Cerebellar cortex (tissue), 1 donor: ENCODE measurements at regions not wholly inside any gene's neighbourhood (a gene's known extent, or its start where the extent isn't known, plus 50 kb on each side); places are given as distances from the start of the nearest gene placed in this dataset.
"Not testable (repeated sequence)": the region's sequence is repeated elsewhere in the genome, so short reads cannot be mapped to it uniquely, and the experiment has no call there.

Experiments
- DNase-seq: peaks from one replicate; pipeline ENCODE4 v3.0.0-alpha.2; 2015; ENCODE audit warnings: low spot score

- no peak for DNase-seq
Observed at GRCh38 chr2:42973726-42974125, 181.3 kb upstream of the HAAO start.

DNA sequence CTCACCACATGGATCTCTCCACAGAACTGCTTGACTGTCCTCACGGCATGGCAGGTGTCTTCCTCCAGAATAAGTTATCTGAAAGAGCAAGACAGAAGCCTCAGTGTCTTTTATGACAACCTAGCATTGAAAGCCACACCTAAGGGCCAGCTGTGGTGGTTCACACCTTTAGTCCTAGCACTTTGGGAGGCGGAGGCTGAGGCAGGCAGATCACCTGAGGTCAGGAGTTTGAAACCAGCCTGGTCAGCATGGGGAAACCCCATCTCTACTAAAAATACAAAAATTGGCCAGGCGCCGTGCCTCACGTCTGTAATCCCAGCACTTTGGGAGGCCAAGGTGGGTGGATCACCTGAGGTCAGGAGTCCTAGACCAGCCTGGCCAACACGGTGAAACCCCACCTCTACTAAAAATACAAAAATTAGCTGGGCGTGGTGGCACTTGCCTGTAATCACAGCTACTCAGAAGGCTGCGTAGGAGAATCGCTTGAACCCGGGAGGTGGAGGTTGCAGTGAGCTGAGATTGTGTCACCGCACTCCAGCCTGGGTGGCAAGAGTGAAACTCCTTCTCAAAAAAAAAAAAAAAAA, 180.6 kb upstream of the HAAO start:
- not testable (repeated sequence) for DNase-seq

GRCh38 chr2:42971947-42972736, 179.8 kb upstream of the HAAO start:
- no peak for DNase-seq

- no peak for DNase-seq
Observed at GRCh38 chr2:42971381-42971780, 179.0 kb upstream of the HAAO start.

DNA sequence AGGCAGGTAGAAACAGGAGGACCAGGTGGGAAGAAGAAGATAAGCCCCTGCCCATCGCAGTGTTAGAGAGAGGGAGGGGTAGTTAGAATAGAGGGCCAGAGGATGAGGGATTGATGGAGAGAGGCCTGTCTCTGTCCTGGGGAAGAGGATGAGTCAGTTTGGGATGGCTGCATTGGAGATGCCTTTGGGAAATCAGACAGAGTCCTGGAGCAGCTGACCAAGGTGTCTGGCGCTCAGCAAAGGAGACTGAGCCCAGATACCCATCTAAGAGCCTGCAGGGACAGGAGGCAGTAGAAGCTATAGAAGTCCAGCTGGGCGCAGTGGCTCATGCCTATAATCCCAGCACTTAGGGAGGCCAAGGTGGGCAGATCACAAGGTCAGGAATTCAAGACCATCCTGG, 177.8 kb upstream of the HAAO start:
- no peak for DNase-seq

DNA sequence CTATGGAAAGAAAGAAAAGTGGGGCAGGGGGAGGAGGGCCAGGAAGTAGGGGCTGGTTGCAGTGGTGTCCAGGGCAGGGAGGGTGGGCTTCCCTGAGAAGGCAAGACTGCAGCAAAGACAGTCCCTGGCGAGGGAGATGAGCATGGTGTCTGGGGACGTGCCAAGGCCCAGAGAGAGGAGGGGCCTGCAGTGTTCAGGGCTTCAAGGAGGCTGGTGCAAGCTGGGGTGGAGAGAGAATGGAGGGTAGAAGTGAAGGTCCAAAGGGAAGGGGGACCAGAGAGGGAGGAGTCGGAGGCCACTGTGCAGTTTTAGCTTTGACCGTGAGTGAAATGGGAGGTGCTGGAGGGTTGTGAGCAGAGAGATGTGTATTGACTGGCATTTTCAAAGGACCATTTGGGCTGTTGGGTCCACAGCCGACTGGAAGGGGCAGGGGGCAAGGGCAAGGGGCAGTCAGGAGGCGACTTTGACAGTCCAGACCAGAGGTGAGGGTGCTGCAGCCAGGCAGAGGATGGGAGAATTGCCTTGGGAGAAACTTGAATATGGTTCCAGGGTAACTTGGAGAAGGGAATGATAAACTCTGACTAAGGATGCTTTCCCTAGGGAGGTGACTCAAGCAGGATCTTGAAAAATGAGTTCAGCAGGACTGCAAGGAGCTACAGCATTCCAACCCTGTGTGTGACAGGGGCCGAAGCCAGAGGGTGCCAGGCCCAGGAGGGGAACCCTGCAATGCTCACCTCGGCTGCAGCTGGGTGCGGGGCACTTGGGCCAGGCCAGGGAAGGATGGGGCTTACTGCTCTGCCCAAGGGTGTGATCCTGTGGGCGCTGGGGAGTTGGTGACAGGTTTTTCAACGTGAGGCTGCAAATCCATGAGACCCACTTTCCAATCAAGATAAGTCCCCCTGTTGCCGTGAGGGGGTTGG, 177.1 kb upstream of the HAAO start:
- DNase-seq: no peak

DNA sequence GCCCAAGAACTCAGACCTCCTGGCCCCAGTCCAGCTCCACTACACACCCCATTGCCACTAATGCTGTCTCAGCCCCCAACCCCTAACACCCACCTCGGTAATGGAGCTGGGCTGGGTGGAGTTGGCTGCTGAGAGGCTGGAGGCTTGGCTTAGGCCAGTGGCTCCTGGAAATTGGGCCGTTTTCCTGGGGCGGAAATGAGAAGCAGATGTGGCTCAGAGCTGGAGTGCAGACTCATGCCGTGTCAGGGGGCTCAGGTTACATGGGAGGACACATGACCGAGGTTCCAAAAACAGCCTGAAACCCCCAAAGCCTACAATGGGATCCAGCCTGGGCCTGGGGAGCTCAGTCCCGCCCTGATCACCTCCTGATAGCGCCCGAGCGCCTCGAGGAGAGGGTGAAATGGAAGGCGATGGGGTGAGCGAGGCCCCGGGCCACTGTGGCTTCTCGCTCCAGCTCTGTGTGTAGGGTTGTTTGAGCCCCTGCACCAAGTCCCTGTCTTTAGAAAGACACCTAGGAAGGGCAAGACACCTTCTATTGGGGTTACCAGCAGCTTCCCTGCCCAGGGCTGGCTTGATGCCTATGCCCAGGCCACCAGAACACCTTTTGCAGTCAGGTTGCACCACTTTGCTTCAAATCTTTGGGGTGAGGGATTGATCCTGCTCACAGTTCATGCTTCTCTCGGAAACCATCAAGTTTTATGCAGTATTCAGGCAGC, 175.7 kb upstream of the HAAO start:
- DNase-seq: no peak

GRCh38 chr2:42965910-42966309, 173.5 kb upstream of the HAAO start:
- DNase-seq: no peak

DNA sequence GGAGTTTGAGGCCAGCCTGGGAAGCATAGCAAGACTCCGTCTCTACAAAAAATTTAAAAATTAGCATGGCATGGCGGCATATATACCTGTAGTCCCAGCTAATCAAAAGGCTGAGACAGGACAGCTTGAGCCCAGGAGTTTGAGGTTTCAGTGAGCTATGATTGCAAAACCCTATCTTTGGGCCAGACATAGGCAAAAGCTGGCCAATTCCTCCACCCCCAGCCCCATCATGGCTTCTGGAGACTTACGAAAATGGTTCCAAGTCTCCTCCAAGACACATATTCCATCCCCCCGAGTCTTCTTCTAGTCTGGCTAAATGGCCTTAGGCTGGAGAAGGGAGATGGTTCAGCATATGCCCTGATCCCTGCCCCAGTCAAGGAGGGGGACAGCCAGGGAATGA, 172.8 kb upstream of the HAAO start:
- no peak for DNase-seq

DNA sequence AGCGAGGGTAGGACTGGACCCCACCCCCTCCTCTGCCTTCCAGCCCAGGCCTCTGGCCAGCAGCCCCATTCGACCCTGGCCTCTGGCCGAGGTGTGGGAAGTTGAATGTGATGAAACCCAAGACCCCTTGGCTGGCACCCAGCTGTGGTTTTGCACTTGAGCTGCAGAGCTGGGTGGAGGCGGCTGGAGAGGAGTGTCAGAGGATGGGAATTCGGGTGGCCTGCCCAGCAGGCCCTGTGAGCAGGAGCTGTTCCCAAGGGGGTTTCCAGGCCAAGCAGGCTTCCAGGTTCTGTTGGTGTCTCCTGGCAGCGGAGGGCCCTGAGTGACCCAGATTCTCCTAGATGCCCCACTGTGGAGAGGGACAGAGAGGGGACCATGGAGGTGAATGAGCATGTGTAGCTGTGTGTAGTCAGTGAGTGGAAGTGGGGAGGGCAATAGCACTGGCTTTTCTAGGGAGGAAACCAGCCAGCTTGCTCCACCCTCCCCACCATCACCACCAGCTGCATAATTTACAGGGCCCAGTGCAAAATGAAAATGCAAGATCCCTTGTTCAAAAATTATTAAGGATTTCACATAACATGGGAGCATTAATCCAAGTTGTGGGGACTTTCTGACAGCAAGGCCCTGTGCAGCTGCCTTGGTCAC, 172.2 kb upstream of the HAAO start:
- DNase-seq: no peak

DNA sequence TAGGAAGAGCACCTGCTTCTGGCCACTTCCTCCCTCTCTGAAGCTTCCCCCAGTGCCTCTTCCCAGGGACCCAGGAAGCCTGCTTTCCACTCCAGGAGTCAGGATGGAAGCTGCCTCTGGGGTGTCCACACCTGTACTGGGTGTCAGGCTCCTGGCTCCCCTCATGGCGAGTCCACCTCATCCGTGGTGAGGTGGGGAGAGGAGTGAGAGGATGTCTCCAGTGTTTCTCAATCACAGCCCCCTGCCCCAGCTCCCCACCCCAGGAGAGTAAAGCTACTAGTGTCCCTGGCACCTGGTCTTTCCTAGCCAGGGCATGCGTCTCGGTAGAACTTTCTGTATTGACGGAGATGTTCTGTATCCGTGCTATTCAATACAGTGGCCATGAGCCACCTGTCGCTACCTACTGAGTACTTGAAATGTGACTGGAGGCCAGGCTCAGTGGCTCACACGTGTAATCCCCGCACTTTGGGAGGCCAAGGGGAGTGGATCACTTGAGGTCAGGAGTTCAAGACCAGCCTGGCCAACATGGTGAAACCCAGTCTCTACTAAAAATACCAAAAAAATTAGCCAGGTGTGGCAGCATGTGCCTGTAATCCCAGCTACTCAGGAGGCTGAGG, 171.2 kb upstream of the HAAO start:
- no peak for DNase-seq

DNA sequence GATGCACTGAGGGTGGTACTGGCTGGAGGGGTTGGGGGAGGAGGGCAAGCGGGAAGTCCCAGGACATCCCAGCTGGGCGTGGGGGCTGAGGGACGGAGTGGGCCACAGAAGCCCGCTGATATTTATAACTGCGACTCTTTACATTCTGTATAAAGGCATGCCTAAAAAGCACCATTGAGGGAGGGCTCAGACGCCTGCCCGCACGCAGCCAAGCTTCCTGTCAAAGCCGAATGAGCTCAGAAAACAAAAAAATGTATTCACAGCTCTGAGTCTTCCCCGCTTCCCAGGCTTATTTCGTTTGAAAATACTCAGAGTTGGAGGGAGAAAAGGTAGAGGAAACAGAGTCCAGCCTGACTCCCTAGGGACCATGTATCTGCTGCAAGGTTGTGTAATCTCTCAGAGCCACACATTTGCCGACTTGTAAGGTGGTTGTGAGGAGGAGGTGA, 170.1 kb upstream of the HAAO start:
- no peak for DNase-seq

DNA sequence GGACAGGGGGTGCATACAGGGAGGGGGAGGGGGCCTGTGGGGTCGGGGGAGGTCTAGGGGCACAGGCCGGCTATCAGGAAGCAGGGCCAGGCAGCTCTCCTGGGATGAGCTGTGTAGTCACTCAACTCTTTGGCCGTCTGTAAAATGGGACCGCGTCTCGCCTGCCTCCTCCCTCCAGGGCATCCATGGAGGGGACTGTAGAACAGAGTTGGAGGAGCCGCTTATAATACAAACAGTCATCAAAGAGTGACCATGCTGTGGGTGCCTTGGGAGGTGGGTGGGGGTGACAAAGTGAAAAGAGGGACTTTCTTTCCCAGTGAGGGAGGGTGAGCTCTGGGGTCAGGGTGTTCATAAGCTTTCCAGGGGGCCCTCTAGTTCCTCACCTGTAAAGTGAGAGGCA, 169.6 kb upstream of the HAAO start:
- DNase-seq: no peak

DNA sequence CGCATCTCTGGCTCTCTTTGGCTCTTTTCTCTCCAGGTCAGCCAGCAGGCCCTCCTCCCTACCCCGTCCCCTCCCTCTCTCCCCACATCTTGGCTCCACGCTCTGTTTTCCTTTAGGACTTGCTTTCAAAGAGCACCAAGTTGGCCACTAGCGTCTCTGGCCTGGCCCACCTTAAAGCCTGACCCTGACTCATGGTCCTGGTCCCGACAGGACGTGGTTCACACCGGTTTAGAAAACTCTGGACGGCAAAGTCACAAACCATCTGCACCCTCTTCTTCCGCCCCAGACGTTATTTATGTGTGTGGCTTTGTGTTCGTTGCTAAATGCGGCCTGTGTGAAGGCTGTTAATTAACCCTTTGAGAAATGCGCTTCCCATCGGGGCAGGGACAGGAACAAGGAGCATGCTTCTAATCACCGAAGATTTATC, 169.0 kb upstream of the HAAO start:
- DNase-seq: no peak

DNA sequence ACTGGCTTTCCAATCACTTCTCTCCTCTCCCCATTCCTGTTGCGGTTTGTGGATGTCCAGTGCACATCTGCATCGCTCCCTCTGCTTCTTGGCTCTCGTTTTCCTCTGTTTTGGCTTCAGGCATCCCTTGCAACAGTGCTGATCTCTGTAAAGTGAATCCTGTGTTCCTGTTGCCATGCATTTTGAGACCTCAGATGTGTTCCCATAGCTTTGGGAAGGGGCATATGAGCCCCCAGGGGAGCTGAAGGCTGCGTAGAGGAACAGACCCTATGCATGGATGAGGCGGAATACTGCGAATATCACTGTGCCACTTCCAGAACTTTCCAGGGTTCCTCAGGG, 168.4 kb upstream of the HAAO start:
- no peak for DNase-seq

DNA sequence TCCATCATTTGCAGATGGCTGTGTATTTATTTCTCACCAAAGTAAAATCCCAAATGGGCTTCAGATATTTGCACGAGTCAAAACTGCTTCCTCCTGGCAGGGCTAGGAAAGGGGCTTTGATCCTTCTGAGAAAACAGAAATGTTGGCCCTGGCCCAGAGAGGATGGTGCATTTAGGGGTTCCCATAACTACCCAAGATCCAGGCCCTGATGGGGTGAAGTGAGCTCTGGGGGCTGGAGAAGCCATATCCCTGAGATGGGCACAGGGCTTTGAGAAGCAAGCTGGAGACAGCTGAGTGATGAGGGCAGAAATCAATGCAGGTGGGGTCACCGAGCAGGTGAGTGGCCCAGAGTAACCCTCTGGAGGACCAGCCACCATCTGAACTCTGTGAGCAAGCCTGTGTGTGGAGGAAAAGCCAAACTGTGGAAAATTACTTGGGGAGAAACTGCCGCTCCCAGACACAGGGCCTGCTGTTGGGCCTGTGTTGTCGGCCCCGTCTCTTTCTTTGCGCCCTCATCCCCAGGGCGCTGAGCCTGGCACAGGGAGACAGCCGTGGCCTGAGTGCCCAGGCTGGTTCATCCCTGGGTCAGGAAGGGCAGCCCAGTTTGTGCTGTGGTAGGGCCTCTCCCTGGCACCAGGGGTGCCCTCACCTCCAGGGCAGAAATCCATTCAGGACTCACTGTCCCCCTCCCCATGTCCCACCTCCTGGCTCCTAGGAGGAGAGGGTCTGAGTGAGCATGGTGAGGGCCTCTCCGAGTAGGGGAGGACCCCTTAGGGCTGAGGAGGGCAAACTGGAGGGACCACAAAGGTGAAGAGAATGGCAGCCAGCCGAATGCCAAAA, 167.8 kb upstream of the HAAO start:
- no peak for DNase-seq

- DNase-seq: no peak
Observed at GRCh38 chr2:42959234-42960001, 167.0 kb upstream of the HAAO start.

GRCh38 chr2:42958741-42959233, 166.4 kb upstream of the HAAO start:
- DNase-seq: no peak

GRCh38 chr2:42957861-42958301, 165.5 kb upstream of the HAAO start:
- no peak for DNase-seq
